ENCODE measurements at regions not wholly inside any gene's neighbourhood (a gene's known extent, or its start where the extent isn't known, plus 50 kb on each side); places are given as distances from the start of the nearest gene placed in this dataset.
A peak's percentile ranks its signal among the peaks of the same experiment; 100 is the strongest.
"Not testable (repeated sequence)": the region's sequence is repeated elsewhere in the genome, so short reads cannot be mapped to it uniquely, and the experiment has no call there.

GRCh38 chr17:31609996-31610910, 218.8 kb downstream of the RAB11FIP4 start:
- DNase-seq, result no peak

- no peak for DNase-seq
These were observed 217.9 kb downstream of the RAB11FIP4 start for GRCh38 chr17:31609331-31609730.

- DNase-seq, result no peak
These were observed 217.3 kb downstream of the RAB11FIP4 start for GRCh38 chr17:31608659-31609254.

- no peak for DNase-seq
These were observed 214.3 kb downstream of the RAB11FIP4 start for GRCh38 chr17:31605761-31606160.

GRCh38 chr17:31604936-31605335, 213.5 kb downstream of the RAB11FIP4 start:
- no peak for DNase-seq

GRCh38 chr17:31600144-31600543, 208.7 kb downstream of the RAB11FIP4 start:
- DNase-seq, result not testable (repeated sequence)

GRCh38 chr17:31598921-31599571, 207.6 kb downstream of the RAB11FIP4 start:
- no peak for DNase-seq

- no peak for DNase-seq
These were observed 206.9 kb downstream of the RAB11FIP4 start for GRCh38 chr17:31598399-31598782.

GRCh38 chr17:31597646-31598398, 206.3 kb downstream of the RAB11FIP4 start:
- no peak for DNase-seq

- peak; percentile 37 to 87 for DNase-seq
These were observed 205.2 kb downstream of the RAB11FIP4 start for GRCh38 chr17:31596382-31597323.

GRCh38 chr17:31595666-31596381, 204.3 kb downstream of the RAB11FIP4 start:
- no peak for DNase-seq

- DNase-seq, result no peak
These were observed 203.6 kb downstream of the RAB11FIP4 start for GRCh38 chr17:31595076-31595475.

- DNase-seq, result no peak
These were observed 202.9 kb downstream of the RAB11FIP4 start for GRCh38 chr17:31594416-31594815.

GRCh38 chr17:31593806-31594205, 202.3 kb downstream of the RAB11FIP4 start:
- DNase-seq, result peak; percentile 49 to 84

- no peak for DNase-seq
These were observed 200.4 kb downstream of the RAB11FIP4 start for GRCh38 chr17:31591924-31592323.

- no peak for DNase-seq
These were observed 197.0 kb downstream of the RAB11FIP4 start for GRCh38 chr17:31588512-31588911.

- no peak for DNase-seq
These were observed 196.6 kb downstream of the RAB11FIP4 start for GRCh38 chr17:31588034-31588433.
